SK-MEL-5 (cell line): ENCODE measurements at regions not wholly inside any gene's neighbourhood (a gene's known extent, or its start where the extent isn't known, plus 50 kb on each side); places are given as distances from the start of the nearest gene placed in this dataset.
"Not testable (repeated sequence)": the region's sequence is repeated elsewhere in the genome, so short reads cannot be mapped to it uniquely, and the experiment has no call there.

Experiments
- DNase-seq: peaks from one replicate; pipeline ENCODE4 v3.0.0-alpha.2; 2016; ENCODE audit warnings: low read depth, low spot score
- in situ Hi-C: cut with HindIII; loops from 2 replicates; pipeline ENCODE4 v1.10.0; 2016; ENCODE audit warnings: low sequenced_read_pairs, high pct_unique_total_duplicates, low pct_unique_long_range_greater_than_20kb

- in situ Hi-C loops, result no loop called here
- no peak for DNase-seq
Measured at GRCh38 chr6:153537422-153537821, 406.3 kb upstream of the RGS17 start.

- in situ Hi-C loops, result no loop called here
- DNase-seq, result no peak
Measured at GRCh38 chr6:153526479-153526878, 395.4 kb upstream of the RGS17 start.

- in situ Hi-C loops, result no loop called here
Measured at GRCh38 chr6:153525998-153526397, 394.9 kb upstream of the RGS17 start.

GRCh38 chr6:153523390-153523789, 392.3 kb upstream of the RGS17 start:
- in situ Hi-C loops, result no loop called here
- DNase-seq, result no peak

More at GRCh38 chr6:153525998-153526397, 394.9 kb upstream of the RGS17 start:
- DNase-seq, result no peak

GRCh38 chr6:153511896-153512496, 380.9 kb upstream of the RGS17 start:
- in situ Hi-C loops, result no loop called here
- peak; percentile 58 for DNase-seq

- peak; percentile 43 for DNase-seq
- in situ Hi-C loops, result no loop called here
Measured at GRCh38 chr6:153503810-153504209, 372.7 kb upstream of the RGS17 start.

- no peak for DNase-seq
- in situ Hi-C loops, result no loop called here
Measured at GRCh38 chr6:153493501-153493900, 362.4 kb upstream of the RGS17 start.

- DNase-seq, result no peak
- in situ Hi-C loops, result no loop called here
Measured at GRCh38 chr6:153489479-153489878, 358.4 kb upstream of the RGS17 start.

GRCh38 chr6:153488267-153488666, 357.2 kb upstream of the RGS17 start:
- in situ Hi-C loops, result no loop called here

GRCh38 chr6:153485072-153485471, 354.0 kb upstream of the RGS17 start:
- in situ Hi-C loops, result no loop called here
- no peak for DNase-seq

More at GRCh38 chr6:153488267-153488666, 357.2 kb upstream of the RGS17 start:
- DNase-seq, result no peak

GRCh38 chr6:153484056-153484455, 353.0 kb upstream of the RGS17 start:
- no peak for DNase-seq
- in situ Hi-C loops, result no loop called here

- in situ Hi-C loops, result no loop called here
Measured at GRCh38 chr6:153476243-153476642, 345.2 kb upstream of the RGS17 start.

GRCh38 chr6:153465050-153465449, 334.0 kb upstream of the RGS17 start:
- DNase-seq, result no peak
- in situ Hi-C loops, result no loop called here

More at GRCh38 chr6:153476243-153476642, 345.2 kb upstream of the RGS17 start:
- DNase-seq, result no peak

GRCh38 chr6:153449279-153449678, 318.2 kb upstream of the RGS17 start:
- in situ Hi-C loops, result no loop called here

GRCh38 chr6:153442749-153443148, 311.7 kb upstream of the RGS17 start:
- DNase-seq, in situ Hi-C loops: not testable (repeated sequence)

More at GRCh38 chr6:153449279-153449678, 318.2 kb upstream of the RGS17 start:
- DNase-seq, result no peak

- in situ Hi-C loops, result no loop called here
- no peak for DNase-seq
Measured at GRCh38 chr6:153442096-153442495, 311.0 kb upstream of the RGS17 start.

- in situ Hi-C loops, result no loop called here
- DNase-seq, result no peak
Measured at GRCh38 chr6:153437193-153437592, 306.1 kb upstream of the RGS17 start.

- in situ Hi-C loops, result no loop called here
- no peak for DNase-seq
Measured at GRCh38 chr6:153436351-153436750, 305.3 kb upstream of the RGS17 start.

GRCh38 chr6:153435787-153436186, 304.7 kb upstream of the RGS17 start:
- in situ Hi-C loops, result no loop called here
- DNase-seq, result no peak

- DNase-seq, result no peak
- in situ Hi-C loops, result no loop called here
Measured at GRCh38 chr6:153425536-153425935, 294.5 kb upstream of the RGS17 start.
